SK-N-SH (cell line): ENCODE measurements at regions not wholly inside any gene's neighbourhood (a gene's known extent, or its start where the extent isn't known, plus 50 kb on each side); places are given as distances from the start of the nearest gene placed in this dataset.
A peak's percentile ranks its signal among the peaks of the same experiment; 100 is the strongest.

Source experiments
- CTCF ChIA-PET: fragments of 300-600, 350-600 bp; formaldehyde crosslinking; extraction: SDS; loops from one replicate; lab custom pipeline; 2021; lab: Yijun Ruan, JAX
- POLR2A ChIA-PET: fragments of 350-600 bp; sonication (Branson Sonifier 250); formaldehyde crosslinking; extraction: SDS; loops from one replicate; lab custom pipeline; 2020; ENCODE audit warnings: antibody characterized with exemption, inconsistent platforms; lab: Yijun Ruan, JAX
- DNase-seq: peaks from one replicate; pipeline ENCODE4 v3.0.0; 2012
- H2AFZ ChIP-seq: fragments of 200-600 bp; sonication (generic); 2 replicates; pipeline ENCODE4 v1.8.1; 2016; ENCODE audit warnings: antibody characterized with exemption, mild to moderate bottlenecking, low read depth
- H3F3A ChIP-seq: fragments of 200-600 bp; sonication (generic); replicated peaks from 2 replicates; pipeline ENCODE3; 2016; ENCODE audit warnings: antibody characterized with exemption, mild to moderate bottlenecking; ENCODE audit not compliant: insufficient read depth
- H3K27ac ChIP-seq, 2 experiments: fragments of 200-500 bp in 1 of 2; fragments of 200-600 bp in 1 of 2; sonication (Bioruptor generic) in 1 of 2; sonication (generic), shearing (Covaris generic) in 1 of 2; 2 replicates each; pipeline versions ENCODE4 v1.5.1 to v1.6.1; 2014 to 2016; ENCODE audit warnings: low read depth in 2 of 2, inconsistent platforms in 1 of 2, low read length in 1 of 2, mild to moderate bottlenecking in 1 of 2, mixed read lengths in 1 of 2
- H3K27me3 ChIP-seq: fragments of 200-600 bp; sonication (generic), shearing (Covaris generic); 2 replicates; pipeline ENCODE4 v1.6.1; 2016; ENCODE audit warnings: mixed run types; ENCODE audit not compliant: insufficient read depth
- H3K36me3 ChIP-seq, 2 experiments: fragments of 200-500 bp in 1 of 2; fragments of 200-600 bp in 1 of 2; sonication (Bioruptor generic) in 1 of 2; sonication (generic) in 1 of 2; replicated peaks in 1 of 2; 2 replicates each; pipeline versions ENCODE3 to v1.5.1; 2014 to 2016; ENCODE audit warnings: low read length in 1 of 2, mild to moderate bottlenecking in 1 of 2; ENCODE audit not compliant: insufficient read depth in 2 of 2, control insufficient read depth in 1 of 2
- H3K4me1 ChIP-seq, 2 experiments: fragments of 200-500 bp in 1 of 2; fragments of 200-600 bp in 1 of 2; sonication (Bioruptor generic) in 1 of 2; sonication (generic), shearing (Covaris generic) in 1 of 2; 2 replicates each; pipeline versions ENCODE4 v1.5.1 to v1.6.1; 2014 to 2016; ENCODE audit warnings: low read depth in 1 of 2, low read length in 1 of 2, mixed run types in 1 of 2; ENCODE audit not compliant: insufficient read depth in 2 of 2, control insufficient read depth in 1 of 2
- H3K4me2 ChIP-seq: fragments of 200-600 bp; sonication (generic), shearing (Covaris generic); 2 replicates; pipeline ENCODE4 v1.6.1; 2017; ENCODE audit warnings: mixed run types
- H3K4me3 ChIP-seq, 2 experiments: fragments of 200-500 bp in 1 of 2; fragments of 200-600 bp in 1 of 2; sonication (Bioruptor generic) in 1 of 2; sonication (generic), shearing (Covaris generic) in 1 of 2; 2 replicates each; pipeline versions ENCODE4 v1.5.1 to v1.8.1; 2014 to 2016; ENCODE audit warnings: low read depth in 2 of 2, inconsistent platforms in 1 of 2, low read length in 1 of 2, mild to moderate bottlenecking in 1 of 2, mixed read lengths in 1 of 2, moderate library complexity in 1 of 2
- H3K79me2 ChIP-seq: fragments of 200-600 bp; sonication (generic); 2 replicates; pipeline ENCODE4 v1.8.1; 2017; ENCODE audit warnings: mild to moderate bottlenecking; ENCODE audit not compliant: insufficient read depth
- H3K9ac ChIP-seq: fragments of 200-600 bp; sonication (generic); 2 replicates; pipeline ENCODE4 v1.6.1; 2017; ENCODE audit warnings: mixed run types
- H3K9me2 ChIP-seq: fragments of 200-600 bp; sonication (generic); 2 replicates; pipeline ENCODE4 v1.6.1; 2017; ENCODE audit warnings: mixed run types
- H3K9me3 ChIP-seq: fragments of 200-600 bp; sonication (generic); 2 replicates; pipeline ENCODE4 v1.6.1; 2017; ENCODE audit warnings: mixed run types, mild to moderate bottlenecking, moderate library complexity
- H4K20me1 ChIP-seq: fragments of 200-600 bp; sonication (generic); 2 replicates; pipeline ENCODE4 v1.6.1; 2017; ENCODE audit warnings: mild to moderate bottlenecking, mixed run types; ENCODE audit not compliant: insufficient read depth
- CHD2 ChIP-seq: fragments of 150-350 bp; IDR thresholded peaks from 2 replicates; pipeline ENCODE4 v1.6.1; 2018; ENCODE audit warnings: low read length; ENCODE audit not compliant: partially characterized antibody
- FOSL2 ChIP-seq: IDR thresholded peaks from 2 replicates; pipeline ENCODE4 v1.4.0; 2012; ENCODE audit warnings: low read depth, mild to moderate bottlenecking, moderate library complexity, borderline replicate concordance
- GATA2 ChIP-seq: sonication (generic); formaldehyde crosslinking; IDR thresholded peaks from 2 replicates; pipeline ENCODE4 v1.5.0; 2020; ENCODE audit warnings: mild to moderate bottlenecking, missing genetic modification reagents
- JUND ChIP-seq: IDR thresholded peaks from 2 replicates; pipeline ENCODE4 v1.4.0; 2012
- MEF2A ChIP-seq: IDR thresholded peaks from 2 replicates; pipeline ENCODE4 v1.4.0; 2012; ENCODE audit warnings: low read depth, borderline replicate concordance
- MXI1 ChIP-seq: IDR thresholded peaks from 2 replicates; pipeline ENCODE4 v1.6.1; 2012; ENCODE audit warnings: mild to moderate bottlenecking, low read depth, low read length, improper control_type of control experiment
- RAD21 ChIP-seq: IDR thresholded peaks from 2 replicates; pipeline ENCODE4 v1.6.1; 2012; ENCODE audit warnings: mild to moderate bottlenecking, low read length
- RXRA ChIP-seq: IDR thresholded peaks from 2 replicates; pipeline ENCODE4 v1.4.0; 2012; ENCODE audit warnings: low read depth, mild to moderate bottlenecking, borderline replicate concordance
- TAF1 ChIP-seq: IDR thresholded peaks from 2 replicates; pipeline ENCODE4 v1.6.1; 2012; ENCODE audit warnings: low read depth, mild to moderate bottlenecking, low read length, moderate library complexity, borderline replicate concordance
- whole genome bisulfite sequencing: methylation state at CpG from one replicate; pipeline ENCODE4 v1.1.6; 2017; ENCODE audit warnings: low lambda C conversion rate; 5-methylcytosine and 5-hydroxymethylcytosine counted together
- TF ChIP-seq, protein P1 (sequence below): IDR thresholded peaks from 2 replicates; pipeline ENCODE4 v1.4.0; 2012; ENCODE audit warnings: low read depth, borderline replicate concordance
- TF ChIP-seq, protein P2 (sequence below): fragments of 150-350 bp; IDR thresholded peaks from 2 replicates; pipeline ENCODE4 v1.6.1; 2017; ENCODE audit warnings: antibody characterized with exemption, low read length, low read depth, borderline replicate concordance

DNA sequence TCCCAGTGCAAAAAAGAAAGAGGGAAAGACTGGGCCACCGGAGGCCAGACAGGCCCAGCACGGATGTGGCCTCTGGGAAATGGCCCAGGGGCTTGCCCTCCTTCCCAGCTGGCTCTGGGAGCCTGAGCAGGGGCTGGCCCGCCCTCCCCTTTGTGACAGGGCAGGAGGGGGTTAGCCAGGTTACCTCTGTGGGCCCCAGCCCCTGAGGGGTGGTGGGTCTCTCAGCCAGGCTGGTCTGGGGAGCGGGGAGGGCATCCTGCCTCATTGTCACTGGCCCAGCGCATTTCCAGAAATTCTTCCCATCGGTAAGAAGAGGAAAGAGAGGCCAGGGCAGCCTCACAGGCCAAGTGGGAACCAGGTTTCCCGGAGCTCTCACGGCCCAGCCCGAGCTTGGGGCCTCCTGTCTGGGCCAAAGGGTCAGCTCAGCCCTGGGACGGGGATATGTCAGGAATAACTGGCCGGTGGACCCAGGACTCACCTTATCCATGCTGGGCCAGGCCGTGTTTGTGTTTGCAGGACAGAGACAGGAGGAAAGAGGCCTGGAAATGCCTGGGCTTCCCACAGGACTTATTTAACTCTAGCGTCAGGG lies 182.2 kb downstream of the ZFP36L2 start:
- Histone ChIP-seq H3K27me3 (no peaks in the 10 kb centered on the region), H3F3A (peaks cover 19% of the 10 kb centered on the region), H4K20me1 (no peaks in the 10 kb centered on the region), H3K9ac (no peak overlapping the region), H3K4me3 (no peak overlapping the region), H3K36me3 (no peaks in the 10 kb centered on the region), H3K9me3 (no peaks in the 10 kb centered on the region), H3K9me2 (no peaks in the 10 kb centered on the region), H3K79me2 (no peaks in the 10 kb centered on the region), H3K4me2 (no peak overlapping the region), H2AFZ (peak overlapping the region; percentile 52; the same call in 1 of the 2 replicates), H3K27ac (no peak overlapping the region), H3K4me1 (peaks cover 27 to 39% of the 10 kb centered on the region in 2 experiments; a peak in 3 of 4 replicates)
- ChIA-PET POLR2A (no interaction called here), CTCF (interaction anchor here (1.1 to 1.3 kb wide), 4 partner anchors 12 to 180 kb away, joined by 3 to 5 read pairs (median 3); no protein-coding TSS in a partner anchor)
- TF ChIP-seq RXRA (no peak), MEF2A (no peak), JUND (no peak), TAF1 (no peak), CHD2 (no peak), GATA2 (no peak), RAD21 (no peak), MXI1 (no peak), FOSL2 (no peak)
- TF ChIP-seq, protein P1, sequence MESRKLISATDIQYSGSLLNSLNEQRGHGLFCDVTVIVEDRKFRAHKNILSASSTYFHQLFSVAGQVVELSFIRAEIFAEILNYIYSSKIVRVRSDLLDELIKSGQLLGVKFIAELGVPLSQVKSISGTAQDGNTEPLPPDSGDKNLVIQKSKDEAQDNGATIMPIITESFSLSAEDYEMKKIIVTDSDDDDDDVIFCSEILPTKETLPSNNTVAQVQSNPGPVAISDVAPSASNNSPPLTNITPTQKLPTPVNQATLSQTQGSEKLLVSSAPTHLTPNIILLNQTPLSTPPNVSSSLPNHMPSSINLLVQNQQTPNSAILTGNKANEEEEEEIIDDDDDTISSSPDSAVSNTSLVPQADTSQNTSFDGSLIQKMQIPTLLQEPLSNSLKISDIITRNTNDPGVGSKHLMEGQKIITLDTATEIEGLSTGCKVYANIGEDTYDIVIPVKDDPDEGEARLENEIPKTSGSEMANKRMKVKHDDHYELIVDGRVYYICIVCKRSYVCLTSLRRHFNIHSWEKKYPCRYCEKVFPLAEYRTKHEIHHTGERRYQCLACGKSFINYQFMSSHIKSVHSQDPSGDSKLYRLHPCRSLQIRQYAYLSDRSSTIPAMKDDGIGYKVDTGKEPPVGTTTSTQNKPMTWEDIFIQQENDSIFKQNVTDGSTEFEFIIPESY = no peak
- WGBS = 97% methylated on average over 13 of the region's 13 CpGs
- DNase-seq = no peak

DNA sequence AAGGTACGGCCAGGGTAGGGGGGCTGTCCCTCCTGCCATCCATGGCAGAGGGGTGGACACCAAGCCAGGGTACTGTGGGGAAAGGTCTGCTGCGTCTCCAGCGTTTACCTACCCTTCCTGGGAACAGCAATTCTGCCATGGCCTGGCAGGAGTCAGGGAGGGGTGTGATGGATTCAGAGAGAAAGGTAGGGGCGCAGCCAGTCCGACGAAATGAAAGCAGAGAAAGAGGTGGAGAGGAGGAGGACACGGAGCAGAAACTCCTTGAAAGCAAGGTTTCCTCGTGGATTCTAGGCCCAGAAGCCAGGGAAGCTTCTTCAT lies 182.9 kb downstream of the ZFP36L2 start:
- H3K36me3 ChIP-seq = no peaks in the 10 kb centered on the region
- no peak overlapping the region for H3K9ac ChIP-seq
- peaks cover 33 to 46% of the 10 kb centered on the region in 2 experiments; a peak in 3 of 4 replicates for H3K4me1 ChIP-seq
- no peaks in the 10 kb centered on the region for H3K9me3 ChIP-seq
- H3K4me3 ChIP-seq = no peak overlapping the region
- 98% methylated on average over 7 of the region's 8 CpGs for WGBS
- ChIA-PET CTCF (interaction anchor here (1.1 to 1.3 kb wide), 3 partner anchors 18 to 181 kb away, joined by 3 to 5 read pairs (median 3); no protein-coding TSS in a partner anchor), POLR2A (no interaction called here)
- H4K20me1 ChIP-seq = no peaks in the 10 kb centered on the region
- TF ChIP-seq FOSL2 (no peak), RXRA (no peak)
- TF ChIP-seq, protein P2, sequence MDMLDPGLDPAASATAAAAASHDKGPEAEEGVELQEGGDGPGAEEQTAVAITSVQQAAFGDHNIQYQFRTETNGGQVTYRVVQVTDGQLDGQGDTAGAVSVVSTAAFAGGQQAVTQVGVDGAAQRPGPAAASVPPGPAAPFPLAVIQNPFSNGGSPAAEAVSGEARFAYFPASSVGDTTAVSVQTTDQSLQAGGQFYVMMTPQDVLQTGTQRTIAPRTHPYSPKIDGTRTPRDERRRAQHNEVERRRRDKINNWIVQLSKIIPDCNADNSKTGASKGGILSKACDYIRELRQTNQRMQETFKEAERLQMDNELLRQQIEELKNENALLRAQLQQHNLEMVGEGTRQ = no peak
- no peaks in the 10 kb centered on the region for H3K27me3 ChIP-seq
- peaks cover 24% of the 10 kb centered on the region for H3F3A ChIP-seq
- 0 out of 4 replicates have a peak overlapping the region, but pooled peaks of 1 of the 2 experiments have one; percentile 63 for H3K27ac ChIP-seq
- no peak for DNase-seq
- H3K79me2 ChIP-seq = no peaks in the 10 kb centered on the region
- H2AFZ ChIP-seq = 0 out of 2 replicates have a peak overlapping the region, but pooled peaks have one; percentile 30
- H3K9me2 ChIP-seq = no peaks in the 10 kb centered on the region
- H3K4me2 ChIP-seq = no peak overlapping the region; the same call in 1 of the 2 replicates
